GM12865 (cell line): ENCODE measurements at regions not wholly inside any gene's neighbourhood (a gene's known extent, or its start where the extent isn't known, plus 50 kb on each side); places are given as distances from the start of the nearest gene placed in this dataset.

Source experiments
- DNase-seq: peaks from one replicate; pipeline ENCODE4 v3.0.0; 2010; ENCODE audit warnings: low read depth
- H3K4me3 ChIP-seq: 2 replicates; pipeline ENCODE4 v1.5.1; 2011; ENCODE audit warnings: mild to moderate bottlenecking, low read depth, low read length, control low read depth
- CTCF ChIP-seq: IDR thresholded peaks from 2 replicates; pipeline ENCODE4 v1.5.1; 2011; ENCODE audit warnings: low read length, control low read depth, low read depth, inconsistent platforms; ENCODE audit not compliant: insufficient read depth; ENCODE audit errors: missing control alignments

GRCh38 chr9:126113756-126114408 lies 212.7 kb upstream of the MVB12B start:
- no peak overlapping the region for H3K4me3 ChIP-seq
- TF ChIP-seq CTCF, result no peak
- no peak for DNase-seq

- no peak for TF ChIP-seq CTCF
- no peak overlapping the region for H3K4me3 ChIP-seq
- DNase-seq, result no peak
These were observed 212.2 kb upstream of the MVB12B start for GRCh38 chr9:126114409-126114760.

- no peak overlapping the region for H3K4me3 ChIP-seq
- TF ChIP-seq CTCF, result no peak
- DNase-seq, result no peak
These were observed 211.7 kb upstream of the MVB12B start for GRCh38 chr9:126114850-126115460.

- TF ChIP-seq CTCF, result no peak
- no peak for DNase-seq
- no peak overlapping the region for H3K4me3 ChIP-seq
These were observed 210.1 kb upstream of the MVB12B start for GRCh38 chr9:126116351-126117157.

- TF ChIP-seq CTCF, result no peak
- no peak overlapping the region for H3K4me3 ChIP-seq
- DNase-seq, result no peak
These were observed 209.5 kb upstream of the MVB12B start for GRCh38 chr9:126117158-126117425.

- no peak for TF ChIP-seq CTCF
- H3K4me3 ChIP-seq, result no peak overlapping the region
- no peak for DNase-seq
These were observed 209.0 kb upstream of the MVB12B start for GRCh38 chr9:126117631-126118030.
